ENCODE measurements at regions not wholly inside any gene's neighbourhood (a gene's known extent, or its start where the extent isn't known, plus 50 kb on each side); places are given as distances from the start of the nearest gene placed in this dataset.

DNA sequence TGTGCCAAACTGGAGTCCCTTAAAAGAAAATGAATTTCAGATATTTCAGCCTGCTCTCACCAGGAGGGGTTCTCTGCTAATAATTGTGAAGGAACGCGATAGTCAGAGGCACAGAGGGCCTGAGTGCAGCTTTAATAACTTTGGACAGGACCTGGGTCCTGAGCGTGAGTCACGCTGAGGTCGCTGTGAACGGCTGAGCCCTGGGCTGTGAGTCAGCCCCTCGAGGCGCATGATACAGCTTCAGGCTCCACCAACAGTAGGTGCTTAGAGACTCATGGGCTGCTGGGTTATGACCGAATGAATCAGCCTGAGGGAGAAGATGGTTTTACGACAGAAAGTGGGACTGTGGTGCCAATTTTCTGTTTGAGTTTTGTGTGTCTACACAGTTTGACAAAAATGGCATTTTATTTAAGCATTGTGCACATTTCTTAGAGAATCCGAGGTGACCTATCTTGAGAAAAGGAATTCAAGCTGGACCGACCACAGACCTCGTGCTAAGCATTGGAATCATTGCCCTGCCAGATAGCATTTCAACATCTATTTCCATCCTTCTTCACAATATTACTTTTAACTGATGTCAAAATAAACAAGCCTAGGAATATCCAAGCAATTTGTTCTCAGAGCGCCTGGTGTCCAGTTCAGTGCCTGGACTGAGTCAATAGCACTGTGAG, 183.0 kb downstream of the THBS2 start:
- H3K27me3 Mint-ChIP-seq: no peaks in the 10 kb centered on the region
- peaks cover 4% of the 10 kb centered on the region for H3K9me3 Mint-ChIP-seq
- H3K27ac Mint-ChIP-seq: no peak overlapping the region
- no peaks in the 10 kb centered on the region for H3K4me1 Mint-ChIP-seq (ENCODE audit: low read depth)
- H3K36me3 Mint-ChIP-seq (ENCODE audit: low read depth): no peaks in the 10 kb centered on the region
- H3K4me3 Mint-ChIP-seq: no peak overlapping the region

DNA sequence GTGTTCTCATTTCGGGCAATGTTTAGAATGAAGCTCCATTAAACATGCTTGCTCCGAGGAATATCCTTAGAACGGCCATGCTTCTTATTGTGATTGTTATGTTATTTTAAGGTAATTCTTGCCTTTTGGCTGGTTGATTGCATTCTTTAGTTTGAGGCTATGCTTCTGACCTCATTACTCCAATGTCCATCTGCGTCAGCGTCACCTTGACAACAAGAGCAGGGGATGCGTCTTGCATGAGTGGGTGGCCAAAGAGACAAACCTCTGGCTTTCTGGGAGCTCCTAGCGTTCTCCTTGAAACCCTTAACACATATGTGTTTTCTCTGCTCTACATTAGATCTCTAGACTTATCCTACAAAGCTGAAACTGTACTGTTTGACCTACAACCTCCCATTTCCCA, 184.3 kb downstream of the THBS2 start:
- Mint-ChIP-seq H3K9me3 (peaks cover 4% of the 10 kb centered on the region), H3K4me3 (no peak overlapping the region), H3K27me3 (peaks cover 8% of the 10 kb centered on the region), H3K36me3 (ENCODE audit: low read depth) (no peaks in the 10 kb centered on the region), H3K4me1 (ENCODE audit: low read depth) (no peaks in the 10 kb centered on the region), H3K27ac (no peak overlapping the region)

- no peaks in the 10 kb centered on the region for H3K4me1 Mint-ChIP-seq (ENCODE audit: low read depth)
- H3K27me3 Mint-ChIP-seq: peaks cover 11% of the 10 kb centered on the region
- no peak overlapping the region for H3K4me3 Mint-ChIP-seq
- H3K27ac Mint-ChIP-seq: no peak overlapping the region
- H3K9me3 Mint-ChIP-seq: peaks cover 7% of the 10 kb centered on the region
- no peaks in the 10 kb centered on the region for H3K36me3 Mint-ChIP-seq (ENCODE audit: low read depth)
Observed at GRCh38 chr6:169064194-169064593, 189.5 kb downstream of the THBS2 start.

DNA sequence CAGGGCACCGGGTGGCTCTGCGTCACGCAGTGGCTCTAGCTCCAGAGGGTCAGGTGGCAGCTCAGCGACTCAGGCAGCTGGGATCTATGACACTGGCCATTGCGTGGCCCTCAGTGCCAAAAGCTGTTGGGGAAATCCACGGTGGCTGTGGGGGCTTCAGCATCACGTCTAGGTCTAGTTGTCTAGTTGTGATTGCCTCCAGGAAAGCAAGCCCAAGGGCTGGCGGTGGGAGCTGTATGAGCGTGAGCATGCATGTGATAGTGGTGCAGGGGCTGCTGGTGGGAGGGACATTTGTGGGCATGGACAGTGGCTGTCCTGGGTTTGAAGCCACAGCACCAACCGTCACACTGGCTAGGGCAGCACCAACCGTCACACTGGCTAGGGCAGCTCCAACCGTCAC, 191.4 kb downstream of the THBS2 start:
- H3K9me3 Mint-ChIP-seq: peaks cover 6% of the 10 kb centered on the region
- no peak overlapping the region for H3K27ac Mint-ChIP-seq
- H3K27me3 Mint-ChIP-seq: peaks cover 11% of the 10 kb centered on the region
- no peaks in the 10 kb centered on the region for H3K36me3 Mint-ChIP-seq (ENCODE audit: low read depth)
- H3K4me3 Mint-ChIP-seq: no peak overlapping the region
- H3K4me1 Mint-ChIP-seq (ENCODE audit: low read depth): no peaks in the 10 kb centered on the region

DNA sequence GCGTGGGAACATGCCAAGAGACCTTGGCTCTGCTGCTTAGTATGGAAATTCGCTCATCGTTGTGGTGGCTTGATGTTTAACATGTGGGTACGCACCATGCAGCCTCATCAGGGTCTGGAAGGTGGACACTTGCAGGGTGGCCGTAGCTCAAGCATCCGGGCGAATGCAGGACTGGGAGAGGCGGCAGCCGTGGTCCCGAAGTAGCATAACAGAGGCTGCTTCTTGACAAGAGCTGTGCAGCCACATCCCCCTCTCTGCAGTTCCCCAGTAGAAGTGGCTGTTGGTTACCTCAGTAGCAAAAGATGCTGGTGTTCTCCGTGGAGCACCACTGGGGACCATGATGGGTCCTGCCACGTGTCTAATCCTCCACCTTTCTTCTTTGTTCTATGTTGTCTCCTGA, 195.0 kb downstream of the THBS2 start:
- Mint-ChIP-seq H3K27ac (no peak overlapping the region), H3K4me1 (ENCODE audit: low read depth) (no peaks in the 10 kb centered on the region), H3K27me3 (no peaks in the 10 kb centered on the region), H3K9me3 (peaks cover 4% of the 10 kb centered on the region), H3K36me3 (ENCODE audit: low read depth) (no peaks in the 10 kb centered on the region), H3K4me3 (no peak overlapping the region)

- Mint-ChIP-seq H3K27me3 (peaks cover 9% of the 10 kb centered on the region), H3K4me1 (ENCODE audit: low read depth) (no peaks in the 10 kb centered on the region), H3K36me3 (ENCODE audit: low read depth) (no peaks in the 10 kb centered on the region), H3K9me3 (no peaks in the 10 kb centered on the region), H3K27ac (no peak overlapping the region), H3K4me3 (no peak overlapping the region)
Observed at GRCh38 chr6:169052462-169052861, 201.2 kb downstream of the THBS2 start.

GRCh38 chr6:169051371-169051770, 202.3 kb downstream of the THBS2 start:
- Mint-ChIP-seq H3K27ac (no peak overlapping the region), H3K9me3 (no peaks in the 10 kb centered on the region), H3K4me1 (ENCODE audit: low read depth) (no peaks in the 10 kb centered on the region), H3K4me3 (no peak overlapping the region), H3K27me3 (peaks cover 9% of the 10 kb centered on the region), H3K36me3 (ENCODE audit: low read depth) (no peaks in the 10 kb centered on the region)

DNA sequence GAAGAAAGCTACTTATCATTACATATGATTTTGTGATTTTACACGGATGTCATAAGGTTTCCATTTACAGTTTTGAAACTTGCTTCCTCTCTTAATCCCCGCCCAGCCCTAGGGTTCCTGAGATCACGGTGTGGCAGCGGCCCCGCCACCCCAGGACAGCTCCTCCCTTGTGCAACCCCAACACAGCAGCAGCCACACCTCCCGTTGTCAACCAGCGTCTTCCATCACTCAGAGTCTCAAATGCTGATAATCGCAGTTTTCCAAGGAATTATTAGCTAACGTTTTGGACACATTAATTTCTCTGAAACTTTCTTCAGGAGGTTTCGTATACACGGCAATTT, 204.8 kb downstream of the THBS2 start:
- H3K27me3 Mint-ChIP-seq: peaks cover 9% of the 10 kb centered on the region
- H3K4me1 Mint-ChIP-seq (ENCODE audit: low read depth): no peaks in the 10 kb centered on the region
- H3K9me3 Mint-ChIP-seq: no peaks in the 10 kb centered on the region
- H3K27ac Mint-ChIP-seq: no peak overlapping the region
- no peak overlapping the region for H3K4me3 Mint-ChIP-seq
- H3K36me3 Mint-ChIP-seq (ENCODE audit: low read depth): no peaks in the 10 kb centered on the region

DNA sequence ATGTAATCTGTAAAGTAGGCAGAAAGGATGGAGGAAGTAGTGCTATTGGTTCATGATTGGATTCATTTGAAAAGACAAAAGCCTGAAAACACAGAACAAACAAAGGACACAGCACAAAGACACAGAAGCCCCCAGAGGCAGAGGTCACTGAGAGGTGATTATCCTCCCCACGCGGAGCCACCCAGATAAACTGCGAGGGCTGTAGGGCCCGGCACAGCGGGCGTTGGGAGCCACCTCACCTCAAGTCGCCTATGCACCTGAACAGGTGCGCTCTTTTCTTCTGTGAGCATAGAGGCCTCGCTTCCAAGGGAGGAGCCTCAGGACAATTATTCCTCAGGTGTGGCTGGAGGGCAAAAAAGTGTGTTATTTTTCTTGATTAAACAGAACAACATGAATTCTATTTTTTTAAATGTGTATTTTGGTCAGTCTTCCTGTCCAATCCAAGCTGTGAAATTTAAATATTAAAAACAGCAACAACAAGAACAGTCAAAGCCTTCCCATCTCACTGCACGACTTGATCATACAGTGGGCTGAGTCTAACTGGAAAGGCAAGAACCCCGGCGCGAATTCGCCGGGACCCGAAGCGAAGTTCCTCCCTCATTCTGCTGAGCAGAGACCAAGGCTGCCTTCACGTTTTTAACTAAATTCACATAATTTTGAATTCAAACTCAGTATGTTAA, 205.3 kb downstream of the THBS2 start:
- Mint-ChIP-seq H3K4me1 (ENCODE audit: low read depth) (no peaks in the 10 kb centered on the region), H3K36me3 (ENCODE audit: low read depth) (no peaks in the 10 kb centered on the region), H3K4me3 (no peak overlapping the region), H3K9me3 (no peaks in the 10 kb centered on the region), H3K27me3 (peaks cover 6% of the 10 kb centered on the region), H3K27ac (no peak overlapping the region)

- H3K27ac Mint-ChIP-seq: no peak overlapping the region
- peaks cover 4% of the 10 kb centered on the region for H3K27me3 Mint-ChIP-seq
- no peak overlapping the region for H3K4me3 Mint-ChIP-seq
- no peaks in the 10 kb centered on the region for H3K9me3 Mint-ChIP-seq
- no peaks in the 10 kb centered on the region for H3K4me1 Mint-ChIP-seq (ENCODE audit: low read depth)
- no peaks in the 10 kb centered on the region for H3K36me3 Mint-ChIP-seq (ENCODE audit: low read depth)
Observed at GRCh38 chr6:169047345-169047744, 206.3 kb downstream of the THBS2 start.

DNA sequence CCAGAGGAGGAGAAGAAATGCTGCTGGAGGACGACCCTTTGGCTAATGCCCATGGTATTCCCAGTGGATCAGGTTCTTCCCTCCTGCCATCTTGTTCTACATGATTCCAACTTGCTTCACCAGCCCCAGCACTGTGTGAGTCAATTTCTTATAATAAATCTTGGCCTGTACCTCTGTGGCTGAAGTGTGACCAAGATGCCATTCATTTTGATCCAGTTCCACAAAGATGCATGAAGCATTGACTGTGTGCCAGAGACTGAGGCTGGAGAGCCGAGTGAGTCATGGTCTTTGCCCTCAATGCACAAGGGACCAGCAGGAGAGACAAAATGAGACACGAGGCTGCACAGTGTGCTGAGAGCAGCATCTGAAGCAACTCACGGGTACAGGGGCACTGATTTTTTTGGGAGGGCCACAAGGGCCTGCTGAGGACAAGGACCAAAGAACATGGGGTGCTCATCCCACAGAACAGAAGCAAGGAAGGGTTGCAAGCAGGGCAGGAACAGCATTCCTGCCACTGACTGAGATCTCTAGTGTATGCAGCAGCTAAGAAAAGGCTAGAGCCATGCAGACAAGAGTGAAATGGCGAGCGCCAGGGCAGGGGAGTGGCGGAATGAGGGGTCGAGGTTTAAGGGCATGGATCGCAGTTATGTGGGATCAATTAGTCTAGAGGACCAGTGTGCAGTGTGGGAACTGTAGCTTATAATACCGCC, 207.0 kb downstream of the THBS2 start:
- Mint-ChIP-seq H3K27ac (no peak overlapping the region), H3K27me3 (peaks cover 1% of the 10 kb centered on the region), H3K9me3 (no peaks in the 10 kb centered on the region), H3K4me1 (ENCODE audit: low read depth) (no peaks in the 10 kb centered on the region), H3K4me3 (no peak overlapping the region), H3K36me3 (ENCODE audit: low read depth) (no peaks in the 10 kb centered on the region)

DNA sequence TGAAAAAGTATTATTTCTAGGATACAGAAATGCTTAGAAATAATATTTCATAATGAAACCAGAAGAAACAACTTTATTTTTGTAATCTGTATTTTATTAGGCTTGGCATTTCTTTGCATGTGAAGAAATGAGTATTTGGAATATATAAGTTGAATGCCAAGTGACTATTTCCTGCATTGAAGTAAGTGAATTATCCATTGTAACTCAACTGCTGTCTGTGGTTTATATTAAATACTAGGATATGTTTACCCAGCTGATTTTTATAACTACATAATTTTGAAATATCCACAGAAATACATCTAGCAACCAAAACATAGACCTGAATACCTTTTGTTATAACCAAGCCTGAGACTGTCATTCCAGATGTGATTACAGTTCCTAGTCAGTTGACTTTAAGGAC, 207.6 kb downstream of the THBS2 start:
- H3K27ac Mint-ChIP-seq: no peak overlapping the region
- H3K27me3 Mint-ChIP-seq: no peaks in the 10 kb centered on the region
- H3K4me1 Mint-ChIP-seq (ENCODE audit: low read depth): no peaks in the 10 kb centered on the region
- no peaks in the 10 kb centered on the region for H3K9me3 Mint-ChIP-seq
- no peaks in the 10 kb centered on the region for H3K36me3 Mint-ChIP-seq (ENCODE audit: low read depth)
- no peak overlapping the region for H3K4me3 Mint-ChIP-seq

- Mint-ChIP-seq H3K36me3 (ENCODE audit: low read depth) (no peaks in the 10 kb centered on the region), H3K4me1 (ENCODE audit: low read depth) (no peaks in the 10 kb centered on the region), H3K27ac (no peak overlapping the region), H3K9me3 (no peaks in the 10 kb centered on the region), H3K27me3 (no peaks in the 10 kb centered on the region), H3K4me3 (no peak overlapping the region)
Observed at GRCh38 chr6:169045486-169045885, 208.2 kb downstream of the THBS2 start.

- Mint-ChIP-seq H3K4me1 (ENCODE audit: low read depth) (no peaks in the 10 kb centered on the region), H3K27me3 (no peaks in the 10 kb centered on the region), H3K36me3 (ENCODE audit: low read depth) (no peaks in the 10 kb centered on the region), H3K9me3 (no peaks in the 10 kb centered on the region), H3K4me3 (no peak overlapping the region), H3K27ac (no peak overlapping the region)
Observed at GRCh38 chr6:169044381-169045230, 209.0 kb downstream of the THBS2 start.

GRCh38 chr6:169042061-169042460, 211.6 kb downstream of the THBS2 start:
- Mint-ChIP-seq H3K27ac (no peak overlapping the region), H3K9me3 (peaks cover 5% of the 10 kb centered on the region), H3K27me3 (peaks cover 4% of the 10 kb centered on the region)

More at GRCh38 chr6:169042061-169042460, 211.6 kb downstream of the THBS2 start:
- no peak overlapping the region for H3K4me3 Mint-ChIP-seq
- no peaks in the 10 kb centered on the region for H3K36me3 Mint-ChIP-seq (ENCODE audit: low read depth)
- no peaks in the 10 kb centered on the region for H3K4me1 Mint-ChIP-seq (ENCODE audit: low read depth)
